ENCODE measurements at regions not wholly inside any gene's neighbourhood (a gene's known extent, or its start where the extent isn't known, plus 50 kb on each side); places are given as distances from the start of the nearest gene placed in this dataset.

- no peak for TF ChIP-seq CTCF (tag by site-specific recombination; IDR thresholded peaks at IDR 0.05)
- TF ChIP-seq KLF16 (tag by site-specific recombination; IDR thresholded peaks at IDR 0.05): no peak
- no peak for TF ChIP-seq ZNF292 (tag by site-specific recombination; IDR thresholded peaks at IDR 0.05; ENCODE audit: borderline replicate concordance, low read depth)
- no peak for TF ChIP-seq PATZ1 (tag by site-specific recombination; IDR thresholded peaks at IDR 0.05)
- no peak for TF ChIP-seq REST (tag by site-specific recombination; IDR thresholded peaks at IDR 0.05)
- TF ChIP-seq ZNF398 (tag by site-specific recombination; IDR thresholded peaks at IDR 0.05): no peak
- no peak for TF ChIP-seq ZNF280D (tag by site-specific recombination; IDR thresholded peaks at IDR 0.05)
- no peak for TF ChIP-seq ZNF239 (tag by site-specific recombination; IDR thresholded peaks at IDR 0.05)
- no peak for TF ChIP-seq BCL6B (tag by site-specific recombination; IDR thresholded peaks at IDR 0.05)
Measured at GRCh38 chr2:21303876-21304275, 180.1 kb downstream of the TDRD15 start.

All from HEK293 (cell line).